ENCODE measurements at regions not wholly inside any gene's neighbourhood (a gene's known extent, or its start where the extent isn't known, plus 50 kb on each side); places are given as distances from the start of the nearest gene placed in this dataset.

GRCh38 chr3:87568331-87568730 is 291.9 kb upstream of the POU1F1 start:
- TF ChIP-seq CTCF (IDR thresholded peaks at IDR 0.05; ENCODE audit: low read depth, low read length) (no peak), EZH2phosphoT487 (IDR thresholded peaks at IDR 0.05; ENCODE audit: low read depth) (no peak)

Data from OCI-LY3 (cell line).